ENCODE measurements at regions not wholly inside any gene's neighbourhood (a gene's known extent, or its start where the extent isn't known, plus 50 kb on each side); places are given as distances from the start of the nearest gene placed in this dataset.
"Not testable (repeated sequence)": the region's sequence is repeated elsewhere in the genome, so short reads cannot be mapped to it uniquely, and the experiment has no call there.

- no peak for DNase-seq
Observed at GRCh38 chr2:175317751-175318150, 136.2 kb upstream of the ATP5MC3 start.

GRCh38 chr2:175312137-175312536 lies 130.6 kb upstream of the ATP5MC3 start:
- DNase-seq = no peak

GRCh38 chr2:175310813-175311504 lies 129.4 kb upstream of the ATP5MC3 start:
- no peak for DNase-seq

- peak; percentile 36 for DNase-seq
Observed at GRCh38 chr2:175309799-175310198, 128.3 kb upstream of the ATP5MC3 start.

GRCh38 chr2:175308005-175308404 lies 126.5 kb upstream of the ATP5MC3 start:
- DNase-seq = no peak

GRCh38 chr2:175304541-175304940 lies 123.0 kb upstream of the ATP5MC3 start:
- no peak for DNase-seq

GRCh38 chr2:175293776-175294175 lies 112.3 kb upstream of the ATP5MC3 start:
- DNase-seq = no peak

GRCh38 chr2:175293195-175293594 lies 111.7 kb upstream of the ATP5MC3 start:
- DNase-seq = no peak

GRCh38 chr2:175282886-175283285 lies 101.4 kb upstream of the ATP5MC3 start:
- no peak for DNase-seq

GRCh38 chr2:175282300-175282699 lies 100.8 kb upstream of the ATP5MC3 start:
- DNase-seq = peak; percentile 57

GRCh38 chr2:175277772-175278171 lies 96.3 kb upstream of the ATP5MC3 start:
- no peak for DNase-seq

- DNase-seq = peak; percentile 41
Observed at GRCh38 chr2:175275539-175275938, 94.0 kb upstream of the ATP5MC3 start.

GRCh38 chr2:175259164-175259563 lies 77.7 kb upstream of the ATP5MC3 start:
- no peak for DNase-seq

GRCh38 chr2:175256806-175257585 lies 75.5 kb upstream of the ATP5MC3 start:
- no peak for DNase-seq

GRCh38 chr2:175256391-175256790 lies 74.9 kb upstream of the ATP5MC3 start:
- not testable (repeated sequence) for DNase-seq

- DNase-seq = no peak
Observed at GRCh38 chr2:175253871-175254270, 72.4 kb upstream of the ATP5MC3 start.

GRCh38 chr2:175251425-175252041 lies 70.0 kb upstream of the ATP5MC3 start:
- DNase-seq = peak; percentile 45

- DNase-seq = no peak
Observed at GRCh38 chr2:175247159-175247558, 65.6 kb upstream of the ATP5MC3 start.

GRCh38 chr2:175244697-175245096 lies 63.2 kb upstream of the ATP5MC3 start:
- no peak for DNase-seq

- no peak for DNase-seq
Observed at GRCh38 chr2:175241691-175242090, 60.2 kb upstream of the ATP5MC3 start.

- not testable (repeated sequence) for DNase-seq
Observed at GRCh38 chr2:175240033-175240432, 58.5 kb upstream of the ATP5MC3 start.

GRCh38 chr2:175236930-175237329 lies 55.4 kb upstream of the ATP5MC3 start:
- no peak for DNase-seq

- no peak for DNase-seq
Observed at GRCh38 chr2:175234650-175235049, 53.1 kb upstream of the ATP5MC3 start.

GRCh38 chr2:175234153-175234552 lies 52.6 kb upstream of the ATP5MC3 start:
- DNase-seq = no peak

Data from NCI-H345 (cell line).